Mesenchymal stem cell (in vitro differentiated cells and primary cell): ENCODE measurements at regions not wholly inside any gene's neighbourhood (a gene's known extent, or its start where the extent isn't known, plus 50 kb on each side); places are given as distances from the start of the nearest gene placed in this dataset.

Experiments used
- DNase-seq: peaks from one replicate; pipeline ENCODE4 v3.0.0-alpha.2; 2013
- H2AFZ ChIP-seq: one replicate; pipeline ENCODE4 v1.6.1; 2013; ENCODE audit warnings: low read depth, mild to moderate bottlenecking, control low read depth, inconsistent platforms, low read length, moderate library complexity
- H2AK5ac ChIP-seq: 2 replicates; pipeline ENCODE4 v1.6.1; 2013; ENCODE audit warnings: low read length, moderate library complexity, mild to moderate bottlenecking, inconsistent platforms; ENCODE audit not compliant: severe bottlenecking
- H2BK120ac ChIP-seq: one replicate; pipeline ENCODE4 v1.6.1; 2013; ENCODE audit warnings: low read depth, mild to moderate bottlenecking, inconsistent platforms, low read length, moderate library complexity
- H2BK12ac ChIP-seq, 2 experiments: one replicate each; pipeline ENCODE4 v1.6.1; 2013; ENCODE audit warnings: inconsistent platforms in 2 of 2, low read length in 2 of 2, mild to moderate bottlenecking in 2 of 2, moderate library complexity in 2 of 2, control low read depth in 1 of 2
- H2BK15ac ChIP-seq: one replicate; pipeline ENCODE4 v1.6.1; 2013; ENCODE audit warnings: mild to moderate bottlenecking, low read depth, inconsistent platforms; ENCODE audit not compliant: poor library complexity, severe bottlenecking
- H2BK5ac ChIP-seq: 2 replicates; pipeline ENCODE4 v1.6.1; 2013; ENCODE audit warnings: low read depth, mild to moderate bottlenecking, low read length, control low read depth, inconsistent platforms; ENCODE audit not compliant: poor library complexity, severe bottlenecking
- H3K14ac ChIP-seq, 2 experiments: one replicate each; pipeline ENCODE4 v1.6.1; 2013; ENCODE audit warnings: inconsistent platforms in 2 of 2, low read length in 2 of 2, control low read depth in 1 of 2, mild to moderate bottlenecking in 1 of 2, moderate library complexity in 1 of 2
- H3K18ac ChIP-seq, 2 experiments: one replicate each; pipeline ENCODE4 v1.6.1; 2013; ENCODE audit warnings: inconsistent platforms in 2 of 2, low read length in 2 of 2, control low read depth in 1 of 2, low read depth in 1 of 2, mild to moderate bottlenecking in 1 of 2
- H3K23ac ChIP-seq, 2 experiments: one replicate each; pipeline ENCODE4 v1.6.1; 2013; ENCODE audit warnings: inconsistent platforms in 2 of 2, low read length in 2 of 2, mild to moderate bottlenecking in 2 of 2, moderate library complexity in 2 of 2, control low read depth in 1 of 2
- H3K27ac ChIP-seq: 2 replicates; pipeline ENCODE4 v1.5.1; 2013; ENCODE audit warnings: mild to moderate bottlenecking, moderate library complexity, low read length, control low read depth, inconsistent platforms; ENCODE audit not compliant: poor library complexity, severe bottlenecking
- H3K27me3 ChIP-seq, 2 experiments: 2 replicates each; pipeline versions ENCODE4 v1.6.1 to v1.7.0; 2013; ENCODE audit warnings: low read length in 2 of 2, mild to moderate bottlenecking in 2 of 2, moderate library complexity in 2 of 2, control low read depth in 1 of 2, inconsistent platforms in 1 of 2; ENCODE audit not compliant: control insufficient read depth in 1 of 2, insufficient read depth in 1 of 2
- H3K36me3 ChIP-seq, 2 experiments: 2 replicates each; pipeline versions ENCODE4 v1.6.1 to v1.7.0; 2013; ENCODE audit warnings: low read length in 2 of 2, control low read depth in 1 of 2, inconsistent platforms in 1 of 2, low read depth in 1 of 2, mild to moderate bottlenecking in 1 of 2; ENCODE audit not compliant: insufficient read depth in 2 of 2, control insufficient read depth in 1 of 2
- H3K4ac ChIP-seq, 2 experiments: one replicate each; pipeline ENCODE4 v1.6.1; 2013; ENCODE audit warnings: inconsistent platforms in 2 of 2, low read length in 2 of 2, mild to moderate bottlenecking in 2 of 2, moderate library complexity in 2 of 2, control low read depth in 1 of 2, low read depth in 1 of 2
- H3K4me1 ChIP-seq: 2 replicates; pipeline ENCODE4 v1.6.1; 2013; ENCODE audit warnings: low read depth, low read length, control low read depth; ENCODE audit not compliant: control insufficient read depth, insufficient read depth
- H3K4me2 ChIP-seq: 2 replicates; pipeline ENCODE4 v1.6.1; 2013; ENCODE audit warnings: low read length, mild to moderate bottlenecking, inconsistent platforms; ENCODE audit not compliant: poor library complexity, severe bottlenecking
- H3K4me3 ChIP-seq, 2 experiments: 2 replicates each; pipeline versions ENCODE4 v1.5.1 to v1.7.0; 2013; ENCODE audit warnings: low read length in 2 of 2, mild to moderate bottlenecking in 2 of 2, control low read depth in 1 of 2, low read depth in 1 of 2; ENCODE audit not compliant: insufficient read depth in 1 of 2
- H3K79me1 ChIP-seq: replicated peaks from 2 replicates; pipeline ENCODE4 v1.6.1; 2013; ENCODE audit warnings: mild to moderate bottlenecking, control low read depth, low read length, inconsistent platforms; ENCODE audit not compliant: poor library complexity, severe bottlenecking
- H3K9ac ChIP-seq: 2 replicates; pipeline ENCODE4 v1.7.0; 2013; ENCODE audit warnings: mild to moderate bottlenecking, low read length, moderate library complexity
- H3K9me3 ChIP-seq: 2 replicates; pipeline ENCODE4 v1.7.0; 2013; ENCODE audit warnings: mild to moderate bottlenecking, low read length; ENCODE audit not compliant: control insufficient read depth
- H4K8ac ChIP-seq: one replicate; pipeline ENCODE4 v1.6.1; 2013; ENCODE audit warnings: inconsistent platforms, mild to moderate bottlenecking, low read length, moderate library complexity
- H4K91ac ChIP-seq: one replicate; pipeline ENCODE4 v1.6.1; 2013; ENCODE audit warnings: mild to moderate bottlenecking, low read length, inconsistent platforms
- WGBS: methylation state at CpG from one replicate; pipeline ENCODE4 v1.1.7; 2013; ENCODE audit warnings: mixed read lengths; 5-methylcytosine and 5-hydroxymethylcytosine counted together

GRCh38 chr13:106329941-106330340 lies 205.5 kb downstream of the EFNB2 start:
- Histone ChIP-seq H3K18ac (no peak overlapping the region), H3K9me3 (no peaks in the 10 kb centered on the region), H2AK5ac (no peak overlapping the region), H3K23ac (no peak overlapping the region), H3K4me1 (peaks cover 4% of the 10 kb centered on the region), H3K36me3 (no peaks in the 10 kb centered on the region), H4K91ac (no peak overlapping the region), H3K4me3 (no peak overlapping the region), H3K79me1 (no peaks in the 10 kb centered on the region), H3K27ac (no peak overlapping the region), H3K27me3 (peaks cover 0 to 2% of the 10 kb centered on the region in 2 experiments), H2BK120ac (no peak overlapping the region), H2AFZ (no peak overlapping the region), H3K4ac (no peak overlapping the region), H4K8ac (no peak overlapping the region), H2BK5ac (no peak overlapping the region), H2BK15ac (no peak overlapping the region), H3K9ac (no peak overlapping the region), H3K4me2 (no peak overlapping the region), H3K14ac (no peak overlapping the region), H2BK12ac (no peak overlapping the region)
- WGBS = 51% methylated on average over 5 of the region's 5 CpGs
- no peak for DNase-seq

- no peak overlapping the region for H3K27ac ChIP-seq
- H2BK12ac ChIP-seq = no peak overlapping the region
- H3K36me3 ChIP-seq = no peaks in the 10 kb centered on the region
- peaks cover 17% of the 10 kb centered on the region for H3K9me3 ChIP-seq
- H2BK15ac ChIP-seq = no peak overlapping the region
- H4K8ac ChIP-seq = no peak overlapping the region
- no peak overlapping the region for H3K4me3 ChIP-seq
- no peak overlapping the region for H3K14ac ChIP-seq
- H3K18ac ChIP-seq = no peak overlapping the region
- H3K4ac ChIP-seq = no peak overlapping the region
- H3K4me1 ChIP-seq = peaks cover 1% of the 10 kb centered on the region
- H2AFZ ChIP-seq = no peak overlapping the region
- WGBS = 100% methylated on average over 1 of the region's 4 CpGs
- H3K4me2 ChIP-seq = no peak overlapping the region
- H3K23ac ChIP-seq = no peak overlapping the region
- H2AK5ac ChIP-seq = no peak overlapping the region
- no peak overlapping the region for H2BK5ac ChIP-seq
- H4K91ac ChIP-seq = no peak overlapping the region
- H3K79me1 ChIP-seq = no peaks in the 10 kb centered on the region
- H3K27me3 ChIP-seq = no peaks in the 10 kb centered on the region
- no peak for DNase-seq
- H2BK120ac ChIP-seq = no peak overlapping the region
- no peak overlapping the region for H3K9ac ChIP-seq
These were observed 208.7 kb downstream of the EFNB2 start for GRCh38 chr13:106326751-106327150.

GRCh38 chr13:106324444-106324843 lies 211.0 kb downstream of the EFNB2 start:
- Histone ChIP-seq H3K27ac (no peak overlapping the region), H3K4me2 (no peak overlapping the region), H2BK12ac (no peak overlapping the region), H4K8ac (no peak overlapping the region), H3K23ac (no peak overlapping the region), H2AFZ (no peak overlapping the region), H3K36me3 (no peaks in the 10 kb centered on the region), H3K27me3 (no peaks in the 10 kb centered on the region), H4K91ac (no peak overlapping the region), H2BK5ac (no peak overlapping the region), H2BK120ac (no peak overlapping the region), H2BK15ac (no peak overlapping the region), H3K4ac (no peak overlapping the region), H3K79me1 (no peaks in the 10 kb centered on the region), H3K9ac (no peak overlapping the region), H3K4me3 (no peak overlapping the region), H3K4me1 (no peaks in the 10 kb centered on the region), H3K14ac (no peak overlapping the region), H3K9me3 (peaks cover 19% of the 10 kb centered on the region), H2AK5ac (no peak overlapping the region), H3K18ac (no peak overlapping the region)
- no peak for DNase-seq
- 90% methylated on average over 5 of the region's 5 CpGs for WGBS

GRCh38 chr13:106322628-106323027 lies 212.8 kb downstream of the EFNB2 start:
- Histone ChIP-seq H2BK5ac (no peak overlapping the region), H3K18ac (no peak overlapping the region), H2BK12ac (no peak overlapping the region), H3K4me3 (no peak overlapping the region), H2AK5ac (no peak overlapping the region), H3K27ac (no peak overlapping the region), H2AFZ (no peak overlapping the region), H2BK120ac (no peak overlapping the region), H3K4me2 (no peak overlapping the region), H3K36me3 (no peaks in the 10 kb centered on the region), H4K91ac (no peak overlapping the region), H3K4me1 (no peaks in the 10 kb centered on the region), H3K27me3 (no peaks in the 10 kb centered on the region), H3K23ac (no peak overlapping the region), H3K9me3 (peaks cover 19% of the 10 kb centered on the region), H3K14ac (no peak overlapping the region), H2BK15ac (no peak overlapping the region), H3K79me1 (no peaks in the 10 kb centered on the region), H3K4ac (no peak overlapping the region), H3K9ac (no peak overlapping the region), H4K8ac (no peak overlapping the region)
- no peak for DNase-seq
